Endothelial cell of umbilical vein (primary cell): ENCODE measurements at regions not wholly inside any gene's neighbourhood (a gene's known extent, or its start where the extent isn't known, plus 50 kb on each side); places are given as distances from the start of the nearest gene placed in this dataset.

Source experiments
- BruUV-seq: library from RNA; stranded (reverse); fragments of 400-500 nt; replicated peaks from 2 replicates; lab custom pipeline; 2021; lab: Mats Ljungman, UMichigan
- CTCF ChIA-PET: fragments of 300-600, 350-600 bp; sonication (Branson Sonifier 250); formaldehyde crosslinking; loops from one replicate; lab custom pipeline; 2021; ENCODE audit warnings: antibody characterized with exemption, inconsistent platforms; lab: Charles Lee
- POLR2A ChIA-PET: fragments of 300-600, 350-600 bp; sonication (Branson Sonifier 250); formaldehyde crosslinking; loops from one replicate; lab custom pipeline; 2021; ENCODE audit warnings: antibody characterized with exemption, inconsistent platforms; lab: Charles Lee
- DNase-seq: peaks from one replicate; pipeline ENCODE4 v3.0.0-alpha.2; 2011; ENCODE audit warnings: low read depth, low spot score
- FAIRE-seq: peaks from 2 replicates; lab custom pipeline; 2011; peaks lifted over from hg19 to GRCh38; lab: Jason Lieb, UNC
- H2AFZ ChIP-seq: 2 replicates; pipeline ENCODE4 v1.6.0; 2012; ENCODE audit warnings: low read depth, low read length, control low read depth, inconsistent platforms
- H3K27ac ChIP-seq: 2 replicates; pipeline ENCODE4 v1.5.1; 2011; ENCODE audit warnings: low read depth, mild to moderate bottlenecking, control low read depth, low read length, moderate library complexity; ENCODE audit not compliant: insufficient read depth
- H3K27me3 ChIP-seq, 2 experiments: 2 replicates each; pipeline versions ENCODE4 v1.6.0 to v1.6.1; 2011; ENCODE audit warnings: low read length in 2 of 2, mixed read lengths in 1 of 2; ENCODE audit not compliant: control insufficient read depth in 2 of 2, insufficient read depth in 2 of 2
- H3K36me3 ChIP-seq, 2 experiments: 2 replicates in 1 of 2; 3 replicates in 1 of 2; pipeline ENCODE4 v1.5.1; 2011; ENCODE audit warnings: low read length in 2 of 2, mild to moderate bottlenecking in 1 of 2, moderate library complexity in 1 of 2; ENCODE audit not compliant: control insufficient read depth in 2 of 2, insufficient read depth in 2 of 2; ENCODE audit errors: extremely low read depth in 1 of 2
- H3K4me1 ChIP-seq: 3 replicates; pipeline ENCODE4 v1.5.1; 2011; ENCODE audit warnings: mild to moderate bottlenecking, low read length; ENCODE audit not compliant: control insufficient read depth, insufficient read depth; ENCODE audit errors: extremely low read depth
- H3K4me2 ChIP-seq: 2 replicates; pipeline ENCODE4 v1.6.1; 2011; ENCODE audit warnings: low read length, control low read depth, mixed read lengths; ENCODE audit not compliant: insufficient read depth
- H3K4me3 ChIP-seq, 3 experiments: fragments of 200-600 bp in 1 of 3; sonication (generic), shearing (Covaris generic) in 1 of 3; replicated peaks in 1 of 3; 2 replicates each; pipeline ENCODE4 v1.5.1; 2011 to 2016; ENCODE audit warnings: control low read depth in 3 of 3, low read length in 3 of 3, mild to moderate bottlenecking in 2 of 3, inconsistent platforms in 1 of 3, low read depth in 1 of 3, moderate library complexity in 1 of 3; ENCODE audit not compliant: insufficient read depth in 1 of 3
- H3K79me2 ChIP-seq: 2 replicates; pipeline ENCODE4 v1.6.0; 2012; ENCODE audit warnings: low read length, inconsistent platforms; ENCODE audit not compliant: control insufficient read depth, insufficient read depth
- H3K9ac ChIP-seq: replicated peaks from 2 replicates; pipeline ENCODE3; 2011; ENCODE audit warnings: low read length, control low read depth; ENCODE audit not compliant: insufficient read depth; ENCODE audit errors: extremely low read depth
- H3K9me1 ChIP-seq: replicated peaks from 3 replicates; pipeline ENCODE4 v1.6.0; 2011; ENCODE audit warnings: mild to moderate bottlenecking, low read length; ENCODE audit not compliant: control insufficient read depth, insufficient read depth; ENCODE audit errors: extremely low read depth
- H3K9me3 ChIP-seq: replicated peaks from 2 replicates; pipeline ENCODE4 v1.5.1; 2012; ENCODE audit warnings: low read length, inconsistent platforms; ENCODE audit not compliant: control insufficient read depth, insufficient read depth
- H4K20me1 ChIP-seq: replicated peaks from 2 replicates; pipeline ENCODE3; 2011; ENCODE audit warnings: mild to moderate bottlenecking, low read length; ENCODE audit not compliant: control insufficient read depth, insufficient read depth; ENCODE audit errors: extremely low read depth
- EZH2 ChIP-seq: IDR thresholded peaks from 2 replicates; pipeline ENCODE4 v1.6.1; 2012; ENCODE audit warnings: borderline replicate concordance, low read depth, mild to moderate bottlenecking, moderate library complexity, low read length, inconsistent platforms; ENCODE audit not compliant: severe bottlenecking
- FOS ChIP-seq: IDR thresholded peaks from 2 replicates; pipeline ENCODE4 v1.6.1; 2011; ENCODE audit warnings: mild to moderate bottlenecking, low read length, moderate library complexity, borderline replicate concordance; ENCODE audit not compliant: insufficient read depth
- GATA2 ChIP-seq: IDR thresholded peaks from 2 replicates; pipeline ENCODE4 v1.7.0; 2011; ENCODE audit warnings: low read depth, mild to moderate bottlenecking, moderate library complexity, mixed read lengths, low read length; ENCODE audit not compliant: insufficient read length, insufficient read depth
- JUN ChIP-seq: IDR thresholded peaks from 2 replicates; pipeline ENCODE4 v1.6.1; 2011; ENCODE audit warnings: borderline replicate concordance, low read depth; ENCODE audit not compliant: insufficient read length, insufficient read depth
- MYC ChIP-seq: IDR thresholded peaks from one replicate; pipeline ENCODE4 v1.6.1; 2011; ENCODE audit warnings: mild to moderate bottlenecking, low read depth, low read length
- POLR2A ChIP-seq: IDR thresholded peaks from 2 replicates; pipeline ENCODE4 v1.6.1; 2012; ENCODE audit warnings: low read depth, mild to moderate bottlenecking, control low read depth, low read length
- POLR2AphosphoS5 ChIP-seq: IDR thresholded peaks from 2 replicates; pipeline ENCODE4 v1.6.1; 2012; ENCODE audit warnings: low read depth, mild to moderate bottlenecking, control low read depth, low read length, moderate library complexity; ENCODE audit not compliant: insufficient read depth
- dilution Hi-C: fragments of 300-500 bp; cut with MboI; formaldehyde crosslinking; loops from one replicate; pipeline ENCODE4 v1.15.0; 2019; ENCODE audit warnings: low sequenced_read_pairs; ENCODE audit not compliant: extremely low pct_ligation_motif_present
- intact Hi-C: fragments of 100-400 bp; cut with micrococcal nuclease; formaldehyde crosslinking; loops from one replicate; pipeline ENCODE4 v1.10.0; 2022
- TF ChIP-seq, protein P1 (sequence below): IDR thresholded peaks from 2 replicates; pipeline ENCODE4 v1.6.1; 2011; ENCODE audit not compliant: insufficient read depth, insufficient read length
- TF ChIP-seq, protein P2 (sequence below), 2 donors: IDR thresholded peaks; 1 replicate in 1 of 2; 2 replicates in 1 of 2; pipeline ENCODE4 v1.5.1; 2011; ENCODE audit warnings: low read length in 2 of 2, mild to moderate bottlenecking in 2 of 2, moderate library complexity in 2 of 2, control low read depth in 1 of 2, inconsistent platforms in 1 of 2, low read depth in 1 of 2; ENCODE audit not compliant: insufficient read depth in 1 of 2; ENCODE audit errors: extremely low read depth in 1 of 2

DNA sequence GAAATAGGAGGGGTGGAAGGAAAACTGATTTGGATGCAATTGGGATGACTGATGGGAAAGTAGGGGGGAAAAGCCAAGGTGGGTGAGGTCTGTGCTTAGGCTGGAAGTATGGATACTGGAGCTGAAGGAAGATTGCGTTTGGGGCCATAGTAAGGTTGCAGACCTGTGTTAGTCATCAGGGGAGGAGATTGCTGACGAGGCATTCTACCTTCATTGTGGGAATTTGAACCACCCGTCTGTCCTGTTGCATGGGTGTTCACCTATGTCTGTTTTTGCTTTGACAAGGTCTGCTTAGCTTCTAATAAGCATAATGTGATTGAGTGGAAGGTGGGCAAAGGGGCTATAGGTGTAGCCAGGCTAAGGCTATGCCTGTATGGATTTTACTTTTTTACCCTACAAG is 323.8 kb downstream of the BLID start:
- Histone ChIP-seq H3K36me3 (no peaks in the 10 kb centered on the region), H4K20me1 (no peaks in the 10 kb centered on the region), H2AFZ (no peak overlapping the region), H3K27ac (no peak overlapping the region), H3K9me1 (no peaks in the 10 kb centered on the region), H3K9me3 (no peaks in the 10 kb centered on the region), H3K4me2 (no peak overlapping the region), H3K4me3 (no peak overlapping the region), H3K4me1 (no peaks in the 10 kb centered on the region), H3K79me2 (no peaks in the 10 kb centered on the region), H3K27me3 (no peaks in the 10 kb centered on the region), H3K9ac (no peak overlapping the region)
- dilution Hi-C loops (no loop called here), intact Hi-C loops (no loop called here)
- FAIRE-seq (no peak), DNase-seq (no peak)
- ChIA-PET POLR2A (no interaction called here), CTCF (no interaction called here)
- TF ChIP-seq POLR2AphosphoS5 (no peak), GATA2 (no peak), MYC (no peak), POLR2A (no peak), EZH2 (no peak), FOS (no peak), JUN (no peak)
- TF ChIP-seq, protein P1, sequence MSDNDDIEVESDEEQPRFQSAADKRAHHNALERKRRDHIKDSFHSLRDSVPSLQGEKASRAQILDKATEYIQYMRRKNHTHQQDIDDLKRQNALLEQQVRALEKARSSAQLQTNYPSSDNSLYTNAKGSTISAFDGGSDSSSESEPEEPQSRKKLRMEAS = no peak
- TF ChIP-seq, protein P2, sequence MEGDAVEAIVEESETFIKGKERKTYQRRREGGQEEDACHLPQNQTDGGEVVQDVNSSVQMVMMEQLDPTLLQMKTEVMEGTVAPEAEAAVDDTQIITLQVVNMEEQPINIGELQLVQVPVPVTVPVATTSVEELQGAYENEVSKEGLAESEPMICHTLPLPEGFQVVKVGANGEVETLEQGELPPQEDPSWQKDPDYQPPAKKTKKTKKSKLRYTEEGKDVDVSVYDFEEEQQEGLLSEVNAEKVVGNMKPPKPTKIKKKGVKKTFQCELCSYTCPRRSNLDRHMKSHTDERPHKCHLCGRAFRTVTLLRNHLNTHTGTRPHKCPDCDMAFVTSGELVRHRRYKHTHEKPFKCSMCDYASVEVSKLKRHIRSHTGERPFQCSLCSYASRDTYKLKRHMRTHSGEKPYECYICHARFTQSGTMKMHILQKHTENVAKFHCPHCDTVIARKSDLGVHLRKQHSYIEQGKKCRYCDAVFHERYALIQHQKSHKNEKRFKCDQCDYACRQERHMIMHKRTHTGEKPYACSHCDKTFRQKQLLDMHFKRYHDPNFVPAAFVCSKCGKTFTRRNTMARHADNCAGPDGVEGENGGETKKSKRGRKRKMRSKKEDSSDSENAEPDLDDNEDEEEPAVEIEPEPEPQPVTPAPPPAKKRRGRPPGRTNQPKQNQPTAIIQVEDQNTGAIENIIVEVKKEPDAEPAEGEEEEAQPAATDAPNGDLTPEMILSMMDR (IDR thresholded peaks at IDR 0.05; ENCODE audit: extremely low read depth in 1 of 2, insufficient read depth in 1 of 2, low read depth in 1 of 2, low read length in 2 of 2) = no peak
- no TSS peak for BruUV-seq
